Testis (tissue), 2 donors: ENCODE measurements at regions not wholly inside any gene's neighbourhood (a gene's known extent, or its start where the extent isn't known, plus 50 kb on each side); places are given as distances from the start of the nearest gene placed in this dataset.

Experiments used
- CTCF ChIP-seq, 3 experiments: fragments of 450-650 bp in 2 of 3; fragments of 200-600 bp in 1 of 3; sonication (generic) in 1 of 3; IDR thresholded peaks; one replicate each; pipeline ENCODE4 v1.5.1; 2016 to 2019; ENCODE audit warnings: antibody characterized with exemption in 3 of 3, mild to moderate bottlenecking in 2 of 3, moderate library complexity in 1 of 3
- POLR2A ChIP-seq: fragments of 450-650 bp; IDR thresholded peaks from one replicate; pipeline ENCODE4 v1.6.1; 2017; ENCODE audit warnings: antibody characterized with exemption, mild to moderate bottlenecking, moderate library complexity

GRCh38 chr13:64164435-64164834 is 2748.8 kb upstream of the PCDH20 start:
- TF ChIP-seq CTCF (IDR thresholded peaks at IDR 0.05): no peak
- TF ChIP-seq POLR2A: no peak
